ENCODE measurements at regions not wholly inside any gene's neighbourhood (a gene's known extent, or its start where the extent isn't known, plus 50 kb on each side); places are given as distances from the start of the nearest gene placed in this dataset.

DNA sequence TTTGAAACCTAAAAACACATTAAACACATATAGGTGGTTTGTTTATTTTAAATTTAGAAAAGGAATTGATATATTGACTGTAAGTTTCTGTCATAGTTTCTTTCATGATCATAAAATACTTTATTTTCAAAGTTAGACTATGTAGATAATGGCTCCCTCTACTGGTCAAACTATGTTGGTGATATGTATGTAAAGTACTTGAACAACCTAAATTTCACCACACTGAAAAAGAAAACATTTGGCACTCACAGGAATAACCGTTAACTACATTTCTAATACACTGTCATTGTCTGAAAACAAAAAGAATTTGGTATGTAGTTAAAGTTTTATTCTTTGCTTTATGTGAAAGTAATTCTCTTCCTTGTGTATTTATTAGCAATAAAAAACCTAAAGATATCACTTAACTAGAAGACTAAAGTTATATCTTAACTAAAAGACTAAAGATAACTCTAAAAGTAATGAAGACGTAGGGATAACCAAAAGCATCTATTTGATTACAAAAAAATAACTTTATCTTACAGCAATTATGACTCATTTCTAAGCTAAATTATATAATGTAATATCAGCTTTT, 427.5 kb downstream of the VGLL3 start:
- Histone ChIP-seq H4K5ac (ENCODE audit: low read depth, low read length) (no peak overlapping the region), H3K4ac (ENCODE audit: low read depth, low read length) (no peak overlapping the region), H3K79me1 (ENCODE audit: low read depth in 1 of 2, low read length in 2 of 2) (no peaks in the 10 kb centered on the region), H4K91ac (ENCODE audit: insufficient read depth, low read depth, low read length) (no peak overlapping the region), H2AFZ (replicated peaks; ENCODE audit: low read length, poor library complexity) (no peak overlapping the region), H2BK20ac (ENCODE audit: low read depth, low read length) (no peak overlapping the region), H4K8ac (ENCODE audit: low read depth in 2 of 2, low read length in 2 of 2) (no peak overlapping the region), H3K23ac (ENCODE audit: low read depth, low read length) (no peak overlapping the region), H3K56ac (ENCODE audit: extremely low read depth, insufficient read depth, low read length) (no peak overlapping the region), H2AK5ac (ENCODE audit: low read depth, low read length) (no peak overlapping the region), H3K36me3 (ENCODE audit: control insufficient read depth, insufficient read depth, low read length) (no peaks in the 10 kb centered on the region), H2BK120ac (ENCODE audit: low read depth, low read length) (no peak overlapping the region), H3K4me1 (ENCODE audit: control insufficient read depth, insufficient read depth, low read length) (no peaks in the 10 kb centered on the region), H3K14ac (replicated peaks; ENCODE audit: low read depth, low read length) (no peak overlapping the region), H3K18ac (ENCODE audit: low read depth, low read length) (no peak overlapping the region), H3K9me1 (ENCODE audit: insufficient read depth, low read length) (no peaks in the 10 kb centered on the region), H3K9ac (ENCODE audit: low read depth, low read length) (no peak overlapping the region), H2BK5ac (ENCODE audit: low read depth, low read length, poor library complexity, severe bottlenecking) (no peak overlapping the region), H3K9me3 (ENCODE audit: control insufficient read depth, insufficient read depth, low read length) (no peaks in the 10 kb centered on the region), H3K27me3 (ENCODE audit: control insufficient read depth, insufficient read depth, low read length) (no peaks in the 10 kb centered on the region), H3K27ac (ENCODE audit: insufficient read depth, low read length) (no peak overlapping the region), H3K4me2 (ENCODE audit: low read depth, low read length) (no peak overlapping the region), H3K4me3 (ENCODE audit: insufficient read depth, low read depth, low read length) (no peak overlapping the region), H2BK15ac (ENCODE audit: low read depth, low read length) (no peak overlapping the region), H2AK9ac (replicated peaks; ENCODE audit: low read depth, low read length, poor library complexity) (no peak overlapping the region), H4K20me1 (ENCODE audit: insufficient read depth, low read length) (no peaks in the 10 kb centered on the region)
- BruUV-seq (replicated peaks): no TSS peak
- TF ChIP-seq FOS (IDR thresholded peaks at IDR 0.05; ENCODE audit: low read depth, low read length) (no peak), CTCF (conservative IDR thresholded peaks at IDR 0.05; ENCODE audit: low read depth, low read length) (peak; percentile 66), RAD21 (IDR thresholded peaks at IDR 0.05; ENCODE audit: low read length) (peak; percentile 27), MAZ (IDR thresholded peaks at IDR 0.05; ENCODE audit: borderline replicate concordance, low read depth, low read length) (no peak), MXI1 (IDR thresholded peaks at IDR 0.05; ENCODE audit: borderline replicate concordance, low read depth, low read length) (no peak), CHD1 (IDR thresholded peaks at IDR 0.05; ENCODE audit: low read depth, low read length) (no peak)
- in situ Hi-C loops (cut with MboI; ENCODE audit: low sequenced_read_pairs): loop anchor here (25.0 kb wide), 1 partner anchor 751 kb away; no protein-coding TSS in a partner anchor
- intact Hi-C loops (cut with micrococcal nuclease): loop anchor here (5.0 kb wide), 1 partner anchor 741 kb away; no protein-coding TSS in a partner anchor
- CTCF ChIA-PET: interaction anchor here (1.0 to 1.7 kb wide), 2 partner anchors 9 to 11 kb away, joined by 3 to 7 read pairs; no protein-coding TSS in a partner anchor
- dilution Hi-C loops (cut with HindIII; ENCODE audit: low sequenced_read_pairs, unreplicated experiment): no loop called here
- peak; percentile 47 for DNase-seq
- POLR2A ChIA-PET (ENCODE audit: unreplicated experiment): no interaction called here
- ATAC-seq (ENCODE audit: low read depth): peak; percentile 53
- WGBS, 2 experiments (ENCODE audit: extremely low coverage in 2 of 2, insufficient read length in 1 of 2): no CpG with 5 or more reads among the region's 2 CpGs
